Endothelial cell of umbilical vein (primary cell): ENCODE measurements at regions not wholly inside any gene's neighbourhood (a gene's known extent, or its start where the extent isn't known, plus 50 kb on each side); places are given as distances from the start of the nearest gene placed in this dataset.

Source experiments
- EZH2 ChIP-seq: IDR thresholded peaks from 2 replicates; pipeline ENCODE4 v1.6.1; 2012; ENCODE audit warnings: borderline replicate concordance, low read depth, mild to moderate bottlenecking, moderate library complexity, low read length, inconsistent platforms; ENCODE audit not compliant: severe bottlenecking
- GATA2 ChIP-seq: IDR thresholded peaks from 2 replicates; pipeline ENCODE4 v1.7.0; 2011; ENCODE audit warnings: low read depth, mild to moderate bottlenecking, moderate library complexity, mixed read lengths, low read length; ENCODE audit not compliant: insufficient read length, insufficient read depth
- MYC ChIP-seq: IDR thresholded peaks from one replicate; pipeline ENCODE4 v1.6.1; 2011; ENCODE audit warnings: mild to moderate bottlenecking, low read depth, low read length
- POLR2A ChIP-seq: IDR thresholded peaks from 2 replicates; pipeline ENCODE4 v1.6.1; 2012; ENCODE audit warnings: low read depth, mild to moderate bottlenecking, control low read depth, low read length
- POLR2AphosphoS5 ChIP-seq: IDR thresholded peaks from 2 replicates; pipeline ENCODE4 v1.6.1; 2012; ENCODE audit warnings: low read depth, mild to moderate bottlenecking, control low read depth, low read length, moderate library complexity; ENCODE audit not compliant: insufficient read depth
- TF ChIP-seq, protein P1 (sequence below), 2 donors: IDR thresholded peaks; 1 replicate in 1 of 2; 2 replicates in 1 of 2; pipeline ENCODE4 v1.5.1; 2011; ENCODE audit warnings: low read length in 2 of 2, mild to moderate bottlenecking in 2 of 2, moderate library complexity in 2 of 2, control low read depth in 1 of 2, inconsistent platforms in 1 of 2, low read depth in 1 of 2; ENCODE audit not compliant: insufficient read depth in 1 of 2; ENCODE audit errors: extremely low read depth in 1 of 2
- TF ChIP-seq, protein P2 (sequence below): IDR thresholded peaks from 2 replicates; pipeline ENCODE4 v1.6.1; 2011; ENCODE audit not compliant: insufficient read depth, insufficient read length

DNA sequence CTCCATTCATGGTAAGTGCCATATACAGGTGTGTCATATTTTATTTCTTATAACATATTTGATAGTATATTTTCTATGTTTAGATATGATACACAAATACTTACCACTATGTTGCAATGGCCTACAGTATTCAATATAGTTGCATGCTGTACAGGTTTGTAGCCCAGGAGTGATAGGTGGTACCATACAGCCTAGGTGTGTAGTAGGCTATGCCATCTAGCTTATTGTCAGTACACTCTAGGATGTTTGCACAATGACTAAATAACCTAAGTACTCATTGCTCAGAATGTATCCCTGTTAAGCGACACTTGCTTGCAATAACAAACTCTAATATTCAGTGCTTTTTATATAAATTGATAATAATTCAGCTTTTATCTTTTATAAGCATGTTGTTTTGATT, 563.1 kb upstream of the LINC00305 start:
- TF ChIP-seq, protein P1, sequence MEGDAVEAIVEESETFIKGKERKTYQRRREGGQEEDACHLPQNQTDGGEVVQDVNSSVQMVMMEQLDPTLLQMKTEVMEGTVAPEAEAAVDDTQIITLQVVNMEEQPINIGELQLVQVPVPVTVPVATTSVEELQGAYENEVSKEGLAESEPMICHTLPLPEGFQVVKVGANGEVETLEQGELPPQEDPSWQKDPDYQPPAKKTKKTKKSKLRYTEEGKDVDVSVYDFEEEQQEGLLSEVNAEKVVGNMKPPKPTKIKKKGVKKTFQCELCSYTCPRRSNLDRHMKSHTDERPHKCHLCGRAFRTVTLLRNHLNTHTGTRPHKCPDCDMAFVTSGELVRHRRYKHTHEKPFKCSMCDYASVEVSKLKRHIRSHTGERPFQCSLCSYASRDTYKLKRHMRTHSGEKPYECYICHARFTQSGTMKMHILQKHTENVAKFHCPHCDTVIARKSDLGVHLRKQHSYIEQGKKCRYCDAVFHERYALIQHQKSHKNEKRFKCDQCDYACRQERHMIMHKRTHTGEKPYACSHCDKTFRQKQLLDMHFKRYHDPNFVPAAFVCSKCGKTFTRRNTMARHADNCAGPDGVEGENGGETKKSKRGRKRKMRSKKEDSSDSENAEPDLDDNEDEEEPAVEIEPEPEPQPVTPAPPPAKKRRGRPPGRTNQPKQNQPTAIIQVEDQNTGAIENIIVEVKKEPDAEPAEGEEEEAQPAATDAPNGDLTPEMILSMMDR (IDR thresholded peaks at IDR 0.05; ENCODE audit: extremely low read depth in 1 of 2, insufficient read depth in 1 of 2, low read depth in 1 of 2, low read length in 2 of 2) = no peak
- TF ChIP-seq POLR2A (no peak), POLR2AphosphoS5 (no peak), MYC (no peak), EZH2 (no peak), GATA2 (no peak)
- TF ChIP-seq, protein P2, sequence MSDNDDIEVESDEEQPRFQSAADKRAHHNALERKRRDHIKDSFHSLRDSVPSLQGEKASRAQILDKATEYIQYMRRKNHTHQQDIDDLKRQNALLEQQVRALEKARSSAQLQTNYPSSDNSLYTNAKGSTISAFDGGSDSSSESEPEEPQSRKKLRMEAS = no peak
